H1 (cell line): ENCODE measurements at regions not wholly inside any gene's neighbourhood (a gene's known extent, or its start where the extent isn't known, plus 50 kb on each side); places are given as distances from the start of the nearest gene placed in this dataset.

ENCODE experiments used
- CTCF ChIA-PET: fragments of 300-600 bp; sonication (Branson Sonifier 250); formaldehyde crosslinking; loops from one replicate; lab custom pipeline; 2021; ENCODE audit not compliant: partially characterized antibody; lab: Charles Lee
- POLR2A ChIA-PET: fragments of 300-600 bp; sonication (Branson Sonifier 250); formaldehyde crosslinking; loops from one replicate; lab custom pipeline; 2021; ENCODE audit warnings: inconsistent platforms; ENCODE audit not compliant: partially characterized antibody; lab: Charles Lee
- DNase-seq, 2 experiments: peaks; one replicate each; pipeline versions ENCODE4 v3.0.0 to v3.0.0-alpha.2; 2010 to 2022; ENCODE audit warnings: low spot score in 2 of 2, low read depth in 1 of 2, mixed read lengths in 1 of 2
- FAIRE-seq: peaks from 2 replicates; lab custom pipeline; 2011; peaks lifted over from hg19 to GRCh38; lab: Jason Lieb, UNC
- H2AFZ ChIP-seq: 2 replicates; pipeline ENCODE4 v1.8.1; 2012; ENCODE audit warnings: low read length, inconsistent platforms
- H2AK5ac ChIP-seq: 2 replicates; pipeline ENCODE4 v1.6.1; 2013; ENCODE audit warnings: low read depth, low read length
- H2BK120ac ChIP-seq: replicated peaks from 2 replicates; pipeline ENCODE3; 2013; ENCODE audit warnings: low read depth, low read length, inconsistent platforms
- H2BK12ac ChIP-seq: 2 replicates; pipeline ENCODE4 v1.6.1; 2013; ENCODE audit warnings: low read depth, low read length
- H2BK15ac ChIP-seq: 2 replicates; pipeline ENCODE4 v1.6.1; 2013; ENCODE audit warnings: low read length
- H2BK20ac ChIP-seq: 2 replicates; pipeline ENCODE4 v1.6.1; 2013; ENCODE audit warnings: low read length
- H2BK5ac ChIP-seq: 2 replicates; pipeline ENCODE4 v1.6.1; 2013; ENCODE audit warnings: low read depth, low read length
- H3K14ac ChIP-seq: 2 replicates; pipeline ENCODE4 v1.6.1; 2013; ENCODE audit warnings: inconsistent platforms; ENCODE audit not compliant: insufficient read length
- H3K18ac ChIP-seq: 2 replicates; pipeline ENCODE4 v1.6.1; 2013; ENCODE audit warnings: low read length; ENCODE audit errors: extremely low read depth
- H3K23ac ChIP-seq: 2 replicates; pipeline ENCODE4 v1.6.1; 2013; ENCODE audit warnings: inconsistent platforms; ENCODE audit not compliant: insufficient read length
- H3K23me2 ChIP-seq: 2 replicates; pipeline ENCODE4 v1.6.1; 2013; ENCODE audit warnings: low read depth, low read length
- H3K27ac ChIP-seq: 2 replicates; pipeline ENCODE4 v1.6.1; 2011; ENCODE audit warnings: low read depth, low read length, inconsistent platforms
- H3K27me3 ChIP-seq, 4 experiments: replicated peaks in 1 of 4; 1 replicate in 1 of 4; 2 replicates in 3 of 4; pipeline versions ENCODE4 v1.6.1 to v1.8.1; 2011 to 2013; ENCODE audit warnings: low read length in 3 of 4, mild to moderate bottlenecking in 3 of 4, inconsistent platforms in 2 of 4, mixed read lengths in 2 of 4, moderate library complexity in 1 of 4; ENCODE audit not compliant: control insufficient read depth in 3 of 4, insufficient read depth in 3 of 4; ENCODE audit errors: extremely low read depth in 1 of 4
- H3K36me3 ChIP-seq, 4 experiments: 2 replicates each; pipeline versions ENCODE4 v1.6.1 to v1.8.1; 2011 to 2013; ENCODE audit warnings: mild to moderate bottlenecking in 4 of 4, low read length in 3 of 4, moderate library complexity in 2 of 4, control low read depth in 1 of 4, inconsistent platforms in 1 of 4; ENCODE audit not compliant: insufficient read depth in 4 of 4, control insufficient read depth in 2 of 4
- H3K4ac ChIP-seq: replicated peaks from 2 replicates; pipeline ENCODE3; 2013; ENCODE audit warnings: low read length, low read depth, mixed read lengths, inconsistent platforms; ENCODE audit not compliant: insufficient read length
- H3K4me1 ChIP-seq, 4 experiments: replicated peaks in 1 of 4; 1 replicate in 1 of 4; 2 replicates in 3 of 4; pipeline versions ENCODE4 v1.6.1 to v1.8.1; 2011 to 2013; ENCODE audit warnings: low read length in 3 of 4, inconsistent platforms in 2 of 4, mixed read lengths in 1 of 4; ENCODE audit not compliant: insufficient read depth in 4 of 4, control insufficient read depth in 3 of 4
- H3K4me2 ChIP-seq, 2 experiments: 2 replicates each; pipeline versions ENCODE4 v1.6.1 to v1.8.1; 2011 to 2013; ENCODE audit warnings: low read depth in 2 of 2, low read length in 2 of 2, control low read depth in 1 of 2, inconsistent platforms in 1 of 2, mild to moderate bottlenecking in 1 of 2; ENCODE audit not compliant: insufficient read depth in 1 of 2
- H3K4me3 ChIP-seq, 4 experiments: fragments of 200-600, 300-600 bp in 1 of 4; sonication (generic), shearing (Covaris generic), sonication (Bioruptor Twin) in 1 of 4; 2 replicates each; pipeline versions ENCODE4 v1.5.1 to v1.8.1; 2011 to 2016; ENCODE audit warnings: low read length in 4 of 4, low read depth in 3 of 4, control low read depth in 2 of 4, inconsistent platforms in 2 of 4, mild to moderate bottlenecking in 2 of 4, mixed read lengths in 1 of 4, moderate library complexity in 1 of 4; ENCODE audit not compliant: insufficient read depth in 2 of 4; ENCODE audit errors: extremely low read depth in 1 of 4
- H3K56ac ChIP-seq: replicated peaks from 2 replicates; pipeline ENCODE3; 2013; ENCODE audit warnings: low read depth, mild to moderate bottlenecking, mixed read lengths, low read length, inconsistent platforms; ENCODE audit not compliant: insufficient read length
- H3K79me1 ChIP-seq: 2 replicates; pipeline ENCODE4 v1.6.1; 2013; ENCODE audit warnings: low read depth, low read length, control low read depth
- H3K79me2 ChIP-seq, 2 experiments: 2 replicates each; pipeline versions ENCODE4 v1.6.1 to v1.8.1; 2012 to 2013; ENCODE audit warnings: low read length in 2 of 2, mild to moderate bottlenecking in 2 of 2, inconsistent platforms in 1 of 2; ENCODE audit not compliant: insufficient read depth in 2 of 2, control insufficient read depth in 1 of 2
- H3K9ac ChIP-seq, 4 experiments: replicated peaks in 1 of 4; 1 replicate in 1 of 4; 2 replicates in 3 of 4; pipeline versions ENCODE4 v1.6.1 to v1.8.1; 2011 to 2013; ENCODE audit warnings: low read depth in 3 of 4, low read length in 3 of 4, control low read depth in 2 of 4, mild to moderate bottlenecking in 2 of 4, moderate library complexity in 2 of 4, inconsistent platforms in 1 of 4; ENCODE audit errors: extremely low read depth in 1 of 4
- H3K9me3 ChIP-seq, 2 experiments: 2 replicates each; pipeline versions ENCODE4 v1.6.1 to v1.8.1; 2012 to 2013; ENCODE audit warnings: mild to moderate bottlenecking in 2 of 2, moderate library complexity in 2 of 2, control low read depth in 1 of 2, inconsistent platforms in 1 of 2, low read depth in 1 of 2, low read length in 1 of 2, mixed read lengths in 1 of 2; ENCODE audit not compliant: insufficient read depth in 2 of 2
- H4K20me1 ChIP-seq, 2 experiments: replicated peaks in 1 of 2; 2 replicates each; pipeline versions ENCODE3 to v1.8.1; 2011 to 2013; ENCODE audit warnings: inconsistent platforms in 2 of 2, low read length in 2 of 2, mild to moderate bottlenecking in 1 of 2; ENCODE audit not compliant: insufficient read depth in 2 of 2, control insufficient read depth in 1 of 2
- H4K5ac ChIP-seq: 2 replicates; pipeline ENCODE4 v1.6.1; 2013; ENCODE audit warnings: low read length, low read depth, mixed read lengths, inconsistent platforms; ENCODE audit not compliant: insufficient read length
- H4K8ac ChIP-seq: 2 replicates; pipeline ENCODE4 v1.8.0; 2013; ENCODE audit warnings: mild to moderate bottlenecking, moderate library complexity, low read length, inconsistent platforms; ENCODE audit not compliant: insufficient read depth; ENCODE audit errors: extremely low read depth
- H4K91ac ChIP-seq: replicated peaks from 2 replicates; pipeline ENCODE3; 2013; ENCODE audit warnings: low read length, mixed read lengths, inconsistent platforms; ENCODE audit not compliant: insufficient read length
- ASH2L ChIP-seq: fragments of 200-600, 300-600 bp; sonication (generic); IDR thresholded peaks from one replicate; pipeline ENCODE4 v1.7.1; 2017; ENCODE audit warnings: low read length
- CHD1 ChIP-seq: IDR thresholded peaks from 2 replicates; pipeline ENCODE4 v1.6.1; 2012; ENCODE audit warnings: low read depth, low read length, improper control_type of control experiment
- CTBP2 ChIP-seq: IDR thresholded peaks from 2 replicates; pipeline ENCODE4 v1.7.0; 2011; ENCODE audit warnings: borderline replicate concordance, mild to moderate bottlenecking, moderate library complexity, mixed read lengths, low read length; ENCODE audit not compliant: insufficient read depth, insufficient read length
- EZH2 ChIP-seq: fragments of 200-600 bp; sonication (generic); IDR thresholded peaks from 2 replicates; pipeline ENCODE4 v1.7.1; 2012; ENCODE audit warnings: low read depth, mild to moderate bottlenecking, moderate library complexity, low read length, inconsistent platforms; ENCODE audit not compliant: severe bottlenecking
- NANOG ChIP-seq: IDR thresholded peaks from 2 replicates; pipeline ENCODE4 v1.6.1; 2011; ENCODE audit warnings: low read length, low read depth, mild to moderate bottlenecking, inconsistent platforms; ENCODE audit not compliant: insufficient read depth, poor library complexity, severe bottlenecking
- NRF1 ChIP-seq: IDR thresholded peaks from 2 replicates; pipeline ENCODE4 v1.6.1; 2011; ENCODE audit warnings: mild to moderate bottlenecking, low read depth, low read length, improper control_type of control experiment
- PHF8 ChIP-seq: fragments of 200-600 bp; sonication (generic); conservative IDR thresholded peaks from 2 replicates; pipeline ENCODE4 v1.7.1; 2012; ENCODE audit warnings: low read depth, mild to moderate bottlenecking, inconsistent platforms, low read length, moderate library complexity
- SIN3A ChIP-seq, 2 experiments: IDR thresholded peaks in 1 of 2; conservative IDR thresholded peaks in 1 of 2; 2 replicates each; pipeline ENCODE4 v1.6.1; 2011 to 2012; ENCODE audit warnings: low read length in 2 of 2, improper control_type of control experiment in 1 of 2, low read depth in 1 of 2, mild to moderate bottlenecking in 1 of 2
- TBP ChIP-seq: IDR thresholded peaks from 2 replicates; pipeline ENCODE4 v1.6.1; 2011; ENCODE audit warnings: low read depth, low read length, improper control_type of control experiment
- WGBS, 2 experiments: shearing (Covaris generic) in 1 of 2; methylation state at CpG; one replicate each; pipeline versions ENCODE4 v1.1.6 to v1.1.7; 2013 to 2015; ENCODE audit warnings: low lambda C conversion rate in 2 of 2, mixed read lengths in 2 of 2, inconsistent platforms in 1 of 2, low coverage in 1 of 2, missing lambda C conversion rate in 1 of 2; ENCODE audit not compliant: insufficient replicate concordance in 2 of 2, insufficient coverage in 1 of 2, insufficient read length in 1 of 2; ENCODE audit errors: extremely low coverage in 1 of 2, missing lambda C conversion rate in 1 of 2; 5-methylcytosine and 5-hydroxymethylcytosine counted together
- TF ChIP-seq, protein P1 (sequence below): IDR thresholded peaks from 2 replicates; pipeline ENCODE4 v1.6.1; 2012; ENCODE audit warnings: low read length, inconsistent platforms

DNA sequence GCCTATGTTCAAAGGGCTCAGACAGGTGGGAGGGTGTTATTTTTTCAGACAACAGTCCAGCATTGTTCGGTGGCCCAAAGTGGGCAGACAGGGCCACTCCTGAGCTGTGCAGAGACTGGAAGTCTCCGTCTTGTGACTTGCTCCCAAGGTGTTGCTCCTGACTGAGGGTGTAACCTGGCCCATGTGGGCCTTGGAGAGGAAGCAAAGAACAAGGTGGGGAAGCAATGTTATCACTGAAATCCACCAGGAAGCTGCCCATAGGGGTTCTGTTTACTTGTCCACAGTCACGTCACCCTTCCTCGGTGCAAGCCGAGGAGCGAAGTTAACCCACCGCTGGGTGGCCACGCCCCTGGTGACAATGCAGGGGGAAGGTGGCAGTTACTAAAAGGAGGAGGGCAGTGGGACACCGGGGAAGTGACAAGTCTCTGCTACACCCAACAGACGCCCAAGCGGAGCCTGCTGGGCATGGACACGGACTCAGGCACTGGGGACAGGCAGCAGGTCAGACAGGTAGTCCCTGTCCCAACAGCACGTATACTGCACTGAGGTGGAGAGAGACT, 311.6 kb upstream of the MKI67 start:
- H4K5ac ChIP-seq: no peak overlapping the region
- no peak overlapping the region for H2BK5ac ChIP-seq
- no peaks in the 10 kb centered on the region for H3K79me1 ChIP-seq
- H4K20me1 ChIP-seq: peaks cover 0 to 7% of the 10 kb centered on the region in 2 experiments
- FAIRE-seq (no peak), DNase-seq (no peak)
- no peak overlapping the region for H4K91ac ChIP-seq
- no peak overlapping the region for H2BK12ac ChIP-seq
- no peak overlapping the region for H3K56ac ChIP-seq
- no peak overlapping the region for H2AFZ ChIP-seq
- no peaks in the 10 kb centered on the region for H3K79me2 ChIP-seq
- no peak overlapping the region for H3K4ac ChIP-seq
- H3K9ac ChIP-seq: no peak overlapping the region
- ChIA-PET POLR2A (no interaction called here), CTCF (interaction anchor here (1.1 kb wide), 1 partner anchor 168 kb away, joined by 3 read pairs; no protein-coding TSS in a partner anchor)
- 97% methylated on average over 13 of the region's 13 CpGs; no CpG with 5 or more reads in 1 of the 2 experiments for WGBS, 2 experiments
- H3K36me3 ChIP-seq: no peaks in the 10 kb centered on the region
- H3K27ac ChIP-seq: no peak overlapping the region
- no peak overlapping the region for H2BK120ac ChIP-seq
- H3K27me3 ChIP-seq: no peaks in the 10 kb centered on the region; a peak in 1 of 7 replicates
- H4K8ac ChIP-seq: no peak overlapping the region
- H3K9me3 ChIP-seq: no peaks in the 10 kb centered on the region
- H3K18ac ChIP-seq: no peak overlapping the region
- H2BK15ac ChIP-seq: no peak overlapping the region
- no peak overlapping the region for H2AK5ac ChIP-seq
- no peak overlapping the region for H3K4me3 ChIP-seq
- no peak overlapping the region for H2BK20ac ChIP-seq
- H3K14ac ChIP-seq: no peak overlapping the region
- peaks cover 3 to 14% (median 7%) of the 10 kb centered on the region in 4 experiments for H3K4me1 ChIP-seq
- no peak overlapping the region for H3K23ac ChIP-seq
- H3K4me2 ChIP-seq: no peak overlapping the region
- H3K23me2 ChIP-seq: peaks cover 5% of the 10 kb centered on the region
- TF ChIP-seq NANOG: no peak
- no peak for TF ChIP-seq CHD1
- TF ChIP-seq SIN3A (conservative IDR thresholded peaks at IDR 0.05 in 1 of 2, IDR thresholded peaks at IDR 0.05 in 1 of 2; ENCODE audit: low read depth in 1 of 2, low read length in 2 of 2): no peak
- no peak for TF ChIP-seq ASH2L
- TF ChIP-seq TBP: no peak
- no peak for TF ChIP-seq CTBP2
- TF ChIP-seq, protein P1, sequence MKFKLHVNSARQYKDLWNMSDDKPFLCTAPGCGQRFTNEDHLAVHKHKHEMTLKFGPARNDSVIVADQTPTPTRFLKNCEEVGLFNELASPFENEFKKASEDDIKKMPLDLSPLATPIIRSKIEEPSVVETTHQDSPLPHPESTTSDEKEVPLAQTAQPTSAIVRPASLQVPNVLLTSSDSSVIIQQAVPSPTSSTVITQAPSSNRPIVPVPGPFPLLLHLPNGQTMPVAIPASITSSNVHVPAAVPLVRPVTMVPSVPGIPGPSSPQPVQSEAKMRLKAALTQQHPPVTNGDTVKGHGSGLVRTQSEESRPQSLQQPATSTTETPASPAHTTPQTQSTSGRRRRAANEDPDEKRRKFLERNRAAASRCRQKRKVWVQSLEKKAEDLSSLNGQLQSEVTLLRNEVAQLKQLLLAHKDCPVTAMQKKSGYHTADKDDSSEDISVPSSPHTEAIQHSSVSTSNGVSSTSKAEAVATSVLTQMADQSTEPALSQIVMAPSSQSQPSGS: no peak
- TF ChIP-seq EZH2: no peak
- no peak for TF ChIP-seq PHF8
- no peak for TF ChIP-seq NRF1
